GM12878 (cell line): ENCODE measurements at regions not wholly inside any gene's neighbourhood (a gene's known extent, or its start where the extent isn't known, plus 50 kb on each side); places are given as distances from the start of the nearest gene placed in this dataset.

Source experiments
- ATAC-seq: fragments of 200-7000 bp; cut with Tn5 transposase; 3 replicates; pipeline ENCODE4 v1.9.1; 2020; ENCODE audit warnings: mild to moderate bottlenecking, moderate library complexity
- BruUV-seq: library from RNA; stranded (reverse); fragments of 400-500 nt; replicated peaks from 2 replicates; lab custom pipeline; 2021; lab: Mats Ljungman, UMichigan
- CTCF ChIA-PET: fragments of 300-600 bp; sonication (Branson Sonifier 250); formaldehyde crosslinking; extraction: SDS; loops from one replicate; lab custom pipeline; 2021; ENCODE audit warnings: inconsistent platforms; lab: Yijun Ruan, JAX
- POLR2A ChIA-PET: fragments of 350-600 bp; formaldehyde crosslinking; extraction: SDS; loops from one replicate; lab custom pipeline; 2021; ENCODE audit warnings: inconsistent platforms; lab: Charles Lee
- RAD21 ChIA-PET: fragments of 300-600 bp; sonication (Branson Sonifier 250); formaldehyde crosslinking; loops from one replicate; lab custom pipeline; 2023; ENCODE audit warnings: antibody characterized with exemption; ENCODE audit not compliant: unreplicated experiment; lab: Charles Lee
- SMC1A ChIA-PET: fragments of 300-600 bp; sonication (Branson Sonifier 250); formaldehyde crosslinking; loops from one replicate; lab custom pipeline; 2023; ENCODE audit not compliant: unreplicated experiment, uncharacterized antibody; lab: Charles Lee
- DNase-seq: peaks from one replicate; pipeline ENCODE4 v3.0.0-alpha.2; 2011; ENCODE audit warnings: low read depth, low spot score
- FAIRE-seq: peaks from 3 replicates; lab custom pipeline; 2011; peaks lifted over from hg19 to GRCh38; lab: Jason Lieb, UNC
- H2AFZ ChIP-seq: 2 replicates; pipeline ENCODE4 v1.6.0; 2011; ENCODE audit warnings: low read depth, low read length, control low read depth; ENCODE audit not compliant: control insufficient read depth
- H3K27ac ChIP-seq: 2 replicates; pipeline ENCODE4 v1.5.1; 2011; ENCODE audit warnings: control low read depth; ENCODE audit not compliant: control insufficient read depth, insufficient read depth
- H3K27me3 ChIP-seq, 2 experiments: replicated peaks in 1 of 2; 2 replicates each; pipeline versions ENCODE4 v1.6.0 to v1.6.1; 2011; ENCODE audit warnings: low read length in 1 of 2; ENCODE audit not compliant: control insufficient read depth in 2 of 2, insufficient read depth in 2 of 2
- H3K36me3 ChIP-seq, 2 experiments: 2 replicates each; pipeline ENCODE4 v1.5.1; 2011; ENCODE audit warnings: low read length in 1 of 2; ENCODE audit not compliant: control insufficient read depth in 2 of 2, insufficient read depth in 2 of 2
- H3K4me1 ChIP-seq: 2 replicates; pipeline ENCODE4 v1.6.1; 2011; ENCODE audit warnings: mild to moderate bottlenecking, low read length, moderate library complexity, mixed read lengths; ENCODE audit not compliant: control insufficient read depth, insufficient read depth
- H3K4me2 ChIP-seq: 2 replicates; pipeline ENCODE4 v1.6.0; 2011; ENCODE audit warnings: control low read depth; ENCODE audit not compliant: control insufficient read depth, insufficient read depth
- H3K4me3 ChIP-seq: fragments of 200-600 bp; sonication (generic); 2 replicates; pipeline ENCODE4 v1.5.1; 2016
- H3K79me2 ChIP-seq: 2 replicates; pipeline ENCODE4 v1.6.0; 2011; ENCODE audit warnings: low read length; ENCODE audit not compliant: control insufficient read depth, insufficient read depth
- H3K9ac ChIP-seq: 2 replicates; pipeline ENCODE4 v1.8.0; 2011; ENCODE audit warnings: low read length, control low read depth, mixed read lengths; ENCODE audit not compliant: control insufficient read depth, insufficient read depth
- H3K9me3 ChIP-seq: replicated peaks from 3 replicates; pipeline ENCODE4 v1.5.1; 2011; ENCODE audit warnings: mild to moderate bottlenecking, low read length; ENCODE audit not compliant: control insufficient read depth, insufficient read depth
- H4K20me1 ChIP-seq: 2 replicates; pipeline ENCODE4 v1.6.0; 2011; ENCODE audit not compliant: control insufficient read depth, insufficient read depth
- ASH2L ChIP-seq: fragments of 300-600, 200-600 bp; sonication (generic); IDR thresholded peaks from 2 replicates; pipeline ENCODE4 v1.6.1; 2017; ENCODE audit warnings: low read depth, mild to moderate bottlenecking, borderline replicate concordance
- GABPA ChIP-seq: IDR thresholded peaks from 2 replicates; pipeline ENCODE4 v1.6.1; 2014; ENCODE audit warnings: antibody characterized with exemption, low read depth, mild to moderate bottlenecking, inconsistent platforms
- IKZF2 ChIP-seq, 2 experiments: fragments of 450-650 bp; IDR thresholded peaks; 2 replicates each; pipeline ENCODE4 v1.6.1; 2017; ENCODE audit warnings: mild to moderate bottlenecking in 2 of 2, moderate library complexity in 2 of 2
- MYB ChIP-seq: fragments of 150-350 bp; IDR thresholded peaks from 2 replicates; pipeline ENCODE4 v1.6.1; 2014; ENCODE audit warnings: mild to moderate bottlenecking, low read depth, low read length, borderline replicate concordance
- NFIC ChIP-seq: IDR thresholded peaks from 2 replicates; pipeline ENCODE4 v1.6.1; 2012; ENCODE audit warnings: low read depth, mild to moderate bottlenecking, inconsistent platforms, low read length, moderate library complexity
- NFXL1 ChIP-seq: fragments of 450-650 bp; IDR thresholded peaks from 2 replicates; pipeline ENCODE4 v1.6.1; 2017; ENCODE audit warnings: antibody characterized with exemption, mild to moderate bottlenecking, borderline replicate concordance
- NRF1 ChIP-seq: conservative IDR thresholded peaks from 2 replicates; pipeline ENCODE4 v1.6.1; 2011; ENCODE audit warnings: mild to moderate bottlenecking, low read depth, low read length, improper control_type of control experiment
- RBBP5 ChIP-seq: fragments of 200-600 bp; sonication (generic); conservative IDR thresholded peaks from 2 replicates; pipeline ENCODE4 v1.6.1; 2016
- RELB ChIP-seq: fragments of 450-650 bp; IDR thresholded peaks from 2 replicates; pipeline ENCODE4 v1.6.1; 2017; ENCODE audit warnings: low read depth, mild to moderate bottlenecking, moderate library complexity
- STAT1 ChIP-seq: fragments of 450-650 bp; conservative IDR thresholded peaks from 2 replicates; pipeline ENCODE4 v1.6.1; 2014; ENCODE audit warnings: antibody characterized with exemption, mild to moderate bottlenecking
- SUZ12 ChIP-seq: fragments of 200-600 bp; sonication (generic); IDR thresholded peaks from one replicate; pipeline ENCODE4 v1.6.1; 2018; ENCODE audit warnings: antibody characterized with exemption, mild to moderate bottlenecking; ENCODE audit not compliant: unreplicated experiment
- TAF1 ChIP-seq: IDR thresholded peaks from 2 replicates; pipeline ENCODE4 v1.6.1; 2011; ENCODE audit warnings: mild to moderate bottlenecking, low read depth, low read length, borderline replicate concordance
- YY1 ChIP-seq: IDR thresholded peaks from 2 replicates; pipeline ENCODE4 v1.6.1; 2011; ENCODE audit warnings: low read depth, mild to moderate bottlenecking, low read length
- ZNF207 ChIP-seq: fragments of 450-650 bp; IDR thresholded peaks from 2 replicates; pipeline ENCODE4 v1.6.1; 2014; ENCODE audit warnings: antibody characterized with exemption, mild to moderate bottlenecking, borderline replicate concordance
- WGBS: methylation state at CpG from one replicate; pipeline ENCODE4 v1.1.6; 2016; ENCODE audit warnings: low lambda C conversion rate; ENCODE audit not compliant: insufficient replicate concordance, insufficient coverage; ENCODE audit errors: missing lambda C conversion rate; 5-methylcytosine and 5-hydroxymethylcytosine counted together
- in situ Hi-C: fragments of 300-500 bp; cut with MboI; formaldehyde crosslinking; loops from 9 replicates; pipeline ENCODE4 v1.14.3; 2018; ENCODE audit warnings: mixed read lengths
- intact Hi-C: fragments of 100-400 bp; cut with micrococcal nuclease; formaldehyde crosslinking; loops from one replicate; pipeline ENCODE4 v1.14.2; 2022; ENCODE audit not compliant: unreplicated experiment
- TF ChIP-seq, protein P1 (sequence below): IDR thresholded peaks from 2 replicates; pipeline ENCODE4 v1.6.1; 2012; ENCODE audit warnings: mild to moderate bottlenecking, low read depth, low read length
- TF ChIP-seq, protein P2 (sequence below): fragments of 450-650 bp; IDR thresholded peaks from 2 replicates; pipeline ENCODE4 v1.6.1; 2014; ENCODE audit warnings: mild to moderate bottlenecking
- TF ChIP-seq, protein P3 (sequence below): IDR thresholded peaks from 2 replicates; pipeline ENCODE4 v1.6.1; 2012; ENCODE audit warnings: low read depth, low read length, improper control_type of control experiment

GRCh38 chr6:109262261-109262660 is 120.0 kb downstream of the CD164 start (continued):
- no peak for TF ChIP-seq ASH2L
- TF ChIP-seq NRF1, result no peak
- TF ChIP-seq, all 136 proteins: peak for 0

DNA sequence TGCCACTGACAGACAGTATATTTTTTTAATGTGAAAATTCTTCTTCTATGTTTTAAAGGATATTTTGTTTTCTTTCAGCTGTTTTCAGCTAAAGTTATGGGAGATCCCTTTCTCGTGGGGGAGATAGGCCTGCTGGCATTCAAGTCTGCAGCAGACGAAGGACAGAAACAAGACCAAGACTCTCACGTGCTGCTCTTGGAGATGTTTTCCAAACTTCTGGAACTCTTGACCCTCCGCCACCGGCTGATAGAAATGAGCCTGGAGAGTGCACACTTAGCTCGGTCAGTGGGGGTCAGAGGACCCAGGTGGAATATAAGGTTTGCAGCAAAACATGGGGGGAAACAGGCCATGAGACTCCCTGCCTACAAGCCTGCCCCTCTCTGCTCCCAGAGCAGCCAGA is 120.5 kb downstream of the CD164 start:
- Histone ChIP-seq H3K9me3 (no peaks in the 10 kb centered on the region), H3K36me3 (no peaks in the 10 kb centered on the region), H2AFZ (no peak overlapping the region), H3K79me2 (no peaks in the 10 kb centered on the region), H3K4me2 (no peak overlapping the region), H3K4me1 (no peaks in the 10 kb centered on the region), H4K20me1 (no peaks in the 10 kb centered on the region), H3K27me3 (no peaks in the 10 kb centered on the region; a peak in 2 of 4 replicates), H3K9ac (no peak overlapping the region), H3K27ac (no peak overlapping the region), H3K4me3 (no peak overlapping the region)
- ChIA-PET RAD21 (no interaction called here), POLR2A (no interaction called here), SMC1A (interaction anchor here (0.6 kb wide), 1 partner anchor 329 kb away, joined by 3 read pairs; no protein-coding TSS in a partner anchor), CTCF (no interaction called here)
- intact Hi-C loops, result no loop called here
- WGBS, result 33% methylated on average over 6 of the region's 6 CpGs
- no peak for DNase-seq
- no peak for FAIRE-seq
- in situ Hi-C loops, result no loop called here
- no peak for ATAC-seq
- TF ChIP-seq RELB (no peak), SUZ12 (no peak), IKZF2 (IDR thresholded peaks at IDR 0.05) (no peak), RBBP5 (no peak), NFXL1 (no peak), GABPA (no peak), YY1 (no peak), TAF1 (no peak), ZNF207 (no peak), STAT1 (no peak), MYB (no peak), NFIC (no peak)
- TF ChIP-seq, protein P1, sequence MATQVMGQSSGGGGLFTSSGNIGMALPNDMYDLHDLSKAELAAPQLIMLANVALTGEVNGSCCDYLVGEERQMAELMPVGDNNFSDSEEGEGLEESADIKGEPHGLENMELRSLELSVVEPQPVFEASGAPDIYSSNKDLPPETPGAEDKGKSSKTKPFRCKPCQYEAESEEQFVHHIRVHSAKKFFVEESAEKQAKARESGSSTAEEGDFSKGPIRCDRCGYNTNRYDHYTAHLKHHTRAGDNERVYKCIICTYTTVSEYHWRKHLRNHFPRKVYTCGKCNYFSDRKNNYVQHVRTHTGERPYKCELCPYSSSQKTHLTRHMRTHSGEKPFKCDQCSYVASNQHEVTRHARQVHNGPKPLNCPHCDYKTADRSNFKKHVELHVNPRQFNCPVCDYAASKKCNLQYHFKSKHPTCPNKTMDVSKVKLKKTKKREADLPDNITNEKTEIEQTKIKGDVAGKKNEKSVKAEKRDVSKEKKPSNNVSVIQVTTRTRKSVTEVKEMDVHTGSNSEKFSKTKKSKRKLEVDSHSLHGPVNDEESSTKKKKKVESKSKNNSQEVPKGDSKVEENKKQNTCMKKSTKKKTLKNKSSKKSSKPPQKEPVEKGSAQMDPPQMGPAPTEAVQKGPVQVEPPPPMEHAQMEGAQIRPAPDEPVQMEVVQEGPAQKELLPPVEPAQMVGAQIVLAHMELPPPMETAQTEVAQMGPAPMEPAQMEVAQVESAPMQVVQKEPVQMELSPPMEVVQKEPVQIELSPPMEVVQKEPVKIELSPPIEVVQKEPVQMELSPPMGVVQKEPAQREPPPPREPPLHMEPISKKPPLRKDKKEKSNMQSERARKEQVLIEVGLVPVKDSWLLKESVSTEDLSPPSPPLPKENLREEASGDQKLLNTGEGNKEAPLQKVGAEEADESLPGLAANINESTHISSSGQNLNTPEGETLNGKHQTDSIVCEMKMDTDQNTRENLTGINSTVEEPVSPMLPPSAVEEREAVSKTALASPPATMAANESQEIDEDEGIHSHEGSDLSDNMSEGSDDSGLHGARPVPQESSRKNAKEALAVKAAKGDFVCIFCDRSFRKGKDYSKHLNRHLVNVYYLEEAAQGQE, result no peak
- TF ChIP-seq, protein P2, sequence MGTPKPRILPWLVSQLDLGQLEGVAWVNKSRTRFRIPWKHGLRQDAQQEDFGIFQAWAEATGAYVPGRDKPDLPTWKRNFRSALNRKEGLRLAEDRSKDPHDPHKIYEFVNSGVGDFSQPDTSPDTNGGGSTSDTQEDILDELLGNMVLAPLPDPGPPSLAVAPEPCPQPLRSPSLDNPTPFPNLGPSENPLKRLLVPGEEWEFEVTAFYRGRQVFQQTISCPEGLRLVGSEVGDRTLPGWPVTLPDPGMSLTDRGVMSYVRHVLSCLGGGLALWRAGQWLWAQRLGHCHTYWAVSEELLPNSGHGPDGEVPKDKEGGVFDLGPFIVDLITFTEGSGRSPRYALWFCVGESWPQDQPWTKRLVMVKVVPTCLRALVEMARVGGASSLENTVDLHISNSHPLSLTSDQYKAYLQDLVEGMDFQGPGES, result no peak
- TF ChIP-seq, protein P3, sequence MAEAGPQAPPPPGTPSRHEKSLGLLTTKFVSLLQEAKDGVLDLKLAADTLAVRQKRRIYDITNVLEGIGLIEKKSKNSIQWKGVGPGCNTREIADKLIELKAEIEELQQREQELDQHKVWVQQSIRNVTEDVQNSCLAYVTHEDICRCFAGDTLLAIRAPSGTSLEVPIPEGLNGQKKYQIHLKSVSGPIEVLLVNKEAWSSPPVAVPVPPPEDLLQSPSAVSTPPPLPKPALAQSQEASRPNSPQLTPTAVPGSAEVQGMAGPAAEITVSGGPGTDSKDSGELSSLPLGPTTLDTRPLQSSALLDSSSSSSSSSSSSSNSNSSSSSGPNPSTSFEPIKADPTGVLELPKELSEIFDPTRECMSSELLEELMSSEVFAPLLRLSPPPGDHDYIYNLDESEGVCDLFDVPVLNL, result no peak
- TF ChIP-seq, all 136 proteins: peak for 0
- BruUV-seq, result no TSS peak
